H1 (cell line): ENCODE measurements at regions not wholly inside any gene's neighbourhood (a gene's known extent, or its start where the extent isn't known, plus 50 kb on each side); places are given as distances from the start of the nearest gene placed in this dataset.

ENCODE experiments used
- CTCF ChIA-PET: fragments of 300-600 bp; sonication (Branson Sonifier 250); formaldehyde crosslinking; loops from one replicate; lab custom pipeline; 2021; ENCODE audit not compliant: partially characterized antibody; lab: Charles Lee
- POLR2A ChIA-PET: fragments of 300-600 bp; sonication (Branson Sonifier 250); formaldehyde crosslinking; loops from one replicate; lab custom pipeline; 2021; ENCODE audit warnings: inconsistent platforms; ENCODE audit not compliant: partially characterized antibody; lab: Charles Lee
- DNase-seq, 2 experiments: peaks; one replicate each; pipeline versions ENCODE4 v3.0.0 to v3.0.0-alpha.2; 2010 to 2022; ENCODE audit warnings: low spot score in 2 of 2, low read depth in 1 of 2, mixed read lengths in 1 of 2
- FAIRE-seq: peaks from 2 replicates; lab custom pipeline; 2011; peaks lifted over from hg19 to GRCh38; lab: Jason Lieb, UNC
- H2AFZ ChIP-seq: 2 replicates; pipeline ENCODE4 v1.8.1; 2012; ENCODE audit warnings: low read length, inconsistent platforms
- H2AK5ac ChIP-seq: 2 replicates; pipeline ENCODE4 v1.6.1; 2013; ENCODE audit warnings: low read depth, low read length
- H2BK120ac ChIP-seq: replicated peaks from 2 replicates; pipeline ENCODE3; 2013; ENCODE audit warnings: low read depth, low read length, inconsistent platforms
- H2BK12ac ChIP-seq: 2 replicates; pipeline ENCODE4 v1.6.1; 2013; ENCODE audit warnings: low read depth, low read length
- H2BK15ac ChIP-seq: 2 replicates; pipeline ENCODE4 v1.6.1; 2013; ENCODE audit warnings: low read length
- H2BK20ac ChIP-seq: 2 replicates; pipeline ENCODE4 v1.6.1; 2013; ENCODE audit warnings: low read length
- H2BK5ac ChIP-seq: 2 replicates; pipeline ENCODE4 v1.6.1; 2013; ENCODE audit warnings: low read depth, low read length
- H3K14ac ChIP-seq: 2 replicates; pipeline ENCODE4 v1.6.1; 2013; ENCODE audit warnings: inconsistent platforms; ENCODE audit not compliant: insufficient read length
- H3K18ac ChIP-seq: 2 replicates; pipeline ENCODE4 v1.6.1; 2013; ENCODE audit warnings: low read length; ENCODE audit errors: extremely low read depth
- H3K23ac ChIP-seq: 2 replicates; pipeline ENCODE4 v1.6.1; 2013; ENCODE audit warnings: inconsistent platforms; ENCODE audit not compliant: insufficient read length
- H3K23me2 ChIP-seq: 2 replicates; pipeline ENCODE4 v1.6.1; 2013; ENCODE audit warnings: low read depth, low read length
- H3K27ac ChIP-seq: 2 replicates; pipeline ENCODE4 v1.6.1; 2011; ENCODE audit warnings: low read depth, low read length, inconsistent platforms
- H3K27me3 ChIP-seq, 4 experiments: replicated peaks in 1 of 4; 1 replicate in 1 of 4; 2 replicates in 3 of 4; pipeline versions ENCODE4 v1.6.1 to v1.8.1; 2011 to 2013; ENCODE audit warnings: low read length in 3 of 4, mild to moderate bottlenecking in 3 of 4, inconsistent platforms in 2 of 4, mixed read lengths in 2 of 4, moderate library complexity in 1 of 4; ENCODE audit not compliant: control insufficient read depth in 3 of 4, insufficient read depth in 3 of 4; ENCODE audit errors: extremely low read depth in 1 of 4
- H3K36me3 ChIP-seq, 4 experiments: 2 replicates each; pipeline versions ENCODE4 v1.6.1 to v1.8.1; 2011 to 2013; ENCODE audit warnings: mild to moderate bottlenecking in 4 of 4, low read length in 3 of 4, moderate library complexity in 2 of 4, control low read depth in 1 of 4, inconsistent platforms in 1 of 4; ENCODE audit not compliant: insufficient read depth in 4 of 4, control insufficient read depth in 2 of 4
- H3K4ac ChIP-seq: replicated peaks from 2 replicates; pipeline ENCODE3; 2013; ENCODE audit warnings: low read length, low read depth, mixed read lengths, inconsistent platforms; ENCODE audit not compliant: insufficient read length
- H3K4me1 ChIP-seq, 4 experiments: replicated peaks in 1 of 4; 1 replicate in 1 of 4; 2 replicates in 3 of 4; pipeline versions ENCODE4 v1.6.1 to v1.8.1; 2011 to 2013; ENCODE audit warnings: low read length in 3 of 4, inconsistent platforms in 2 of 4, mixed read lengths in 1 of 4; ENCODE audit not compliant: insufficient read depth in 4 of 4, control insufficient read depth in 3 of 4
- H3K4me2 ChIP-seq, 2 experiments: 2 replicates each; pipeline versions ENCODE4 v1.6.1 to v1.8.1; 2011 to 2013; ENCODE audit warnings: low read depth in 2 of 2, low read length in 2 of 2, control low read depth in 1 of 2, inconsistent platforms in 1 of 2, mild to moderate bottlenecking in 1 of 2; ENCODE audit not compliant: insufficient read depth in 1 of 2
- H3K4me3 ChIP-seq, 4 experiments: fragments of 200-600, 300-600 bp in 1 of 4; sonication (generic), shearing (Covaris generic), sonication (Bioruptor Twin) in 1 of 4; 2 replicates each; pipeline versions ENCODE4 v1.5.1 to v1.8.1; 2011 to 2016; ENCODE audit warnings: low read length in 4 of 4, low read depth in 3 of 4, control low read depth in 2 of 4, inconsistent platforms in 2 of 4, mild to moderate bottlenecking in 2 of 4, mixed read lengths in 1 of 4, moderate library complexity in 1 of 4; ENCODE audit not compliant: insufficient read depth in 2 of 4; ENCODE audit errors: extremely low read depth in 1 of 4
- H3K56ac ChIP-seq: replicated peaks from 2 replicates; pipeline ENCODE3; 2013; ENCODE audit warnings: low read depth, mild to moderate bottlenecking, mixed read lengths, low read length, inconsistent platforms; ENCODE audit not compliant: insufficient read length
- H3K79me1 ChIP-seq: 2 replicates; pipeline ENCODE4 v1.6.1; 2013; ENCODE audit warnings: low read depth, low read length, control low read depth
- H3K79me2 ChIP-seq, 2 experiments: 2 replicates each; pipeline versions ENCODE4 v1.6.1 to v1.8.1; 2012 to 2013; ENCODE audit warnings: low read length in 2 of 2, mild to moderate bottlenecking in 2 of 2, inconsistent platforms in 1 of 2; ENCODE audit not compliant: insufficient read depth in 2 of 2, control insufficient read depth in 1 of 2
- H3K9ac ChIP-seq, 4 experiments: replicated peaks in 1 of 4; 1 replicate in 1 of 4; 2 replicates in 3 of 4; pipeline versions ENCODE4 v1.6.1 to v1.8.1; 2011 to 2013; ENCODE audit warnings: low read depth in 3 of 4, low read length in 3 of 4, control low read depth in 2 of 4, mild to moderate bottlenecking in 2 of 4, moderate library complexity in 2 of 4, inconsistent platforms in 1 of 4; ENCODE audit errors: extremely low read depth in 1 of 4
- H3K9me3 ChIP-seq, 2 experiments: 2 replicates each; pipeline versions ENCODE4 v1.6.1 to v1.8.1; 2012 to 2013; ENCODE audit warnings: mild to moderate bottlenecking in 2 of 2, moderate library complexity in 2 of 2, control low read depth in 1 of 2, inconsistent platforms in 1 of 2, low read depth in 1 of 2, low read length in 1 of 2, mixed read lengths in 1 of 2; ENCODE audit not compliant: insufficient read depth in 2 of 2
- H4K20me1 ChIP-seq, 2 experiments: replicated peaks in 1 of 2; 2 replicates each; pipeline versions ENCODE3 to v1.8.1; 2011 to 2013; ENCODE audit warnings: inconsistent platforms in 2 of 2, low read length in 2 of 2, mild to moderate bottlenecking in 1 of 2; ENCODE audit not compliant: insufficient read depth in 2 of 2, control insufficient read depth in 1 of 2
- H4K5ac ChIP-seq: 2 replicates; pipeline ENCODE4 v1.6.1; 2013; ENCODE audit warnings: low read length, low read depth, mixed read lengths, inconsistent platforms; ENCODE audit not compliant: insufficient read length
- H4K8ac ChIP-seq: 2 replicates; pipeline ENCODE4 v1.8.0; 2013; ENCODE audit warnings: mild to moderate bottlenecking, moderate library complexity, low read length, inconsistent platforms; ENCODE audit not compliant: insufficient read depth; ENCODE audit errors: extremely low read depth
- H4K91ac ChIP-seq: replicated peaks from 2 replicates; pipeline ENCODE3; 2013; ENCODE audit warnings: low read length, mixed read lengths, inconsistent platforms; ENCODE audit not compliant: insufficient read length
- CEBPB ChIP-seq: IDR thresholded peaks from 2 replicates; pipeline ENCODE4 v1.6.1; 2012; ENCODE audit warnings: low read depth, low read length
- RAD21 ChIP-seq, 2 experiments: IDR thresholded peaks in 1 of 2; conservative IDR thresholded peaks in 1 of 2; 2 replicates each; pipeline ENCODE4 v1.6.1; 2011; ENCODE audit warnings: low read depth in 2 of 2, low read length in 2 of 2, improper control_type of control experiment in 1 of 2, inconsistent platforms in 1 of 2, mild to moderate bottlenecking in 1 of 2, moderate library complexity in 1 of 2
- WGBS, 2 experiments: shearing (Covaris generic) in 1 of 2; methylation state at CpG; one replicate each; pipeline versions ENCODE4 v1.1.6 to v1.1.7; 2013 to 2015; ENCODE audit warnings: low lambda C conversion rate in 2 of 2, mixed read lengths in 2 of 2, inconsistent platforms in 1 of 2, low coverage in 1 of 2, missing lambda C conversion rate in 1 of 2; ENCODE audit not compliant: insufficient replicate concordance in 2 of 2, insufficient coverage in 1 of 2, insufficient read length in 1 of 2; ENCODE audit errors: extremely low coverage in 1 of 2, missing lambda C conversion rate in 1 of 2; 5-methylcytosine and 5-hydroxymethylcytosine counted together
- TF ChIP-seq, protein P1 (sequence below), 3 experiments: IDR thresholded peaks; 1 replicate in 2 of 3; 2 replicates in 1 of 3; pipeline versions ENCODE4 v1.5.1 to v1.6.1; 2011; ENCODE audit warnings: low read length in 3 of 3, mild to moderate bottlenecking in 3 of 3, inconsistent platforms in 2 of 3, low read depth in 1 of 3, moderate library complexity in 1 of 3; ENCODE audit not compliant: insufficient read depth in 1 of 3; ENCODE audit errors: control extremely low read depth in 1 of 3

DNA sequence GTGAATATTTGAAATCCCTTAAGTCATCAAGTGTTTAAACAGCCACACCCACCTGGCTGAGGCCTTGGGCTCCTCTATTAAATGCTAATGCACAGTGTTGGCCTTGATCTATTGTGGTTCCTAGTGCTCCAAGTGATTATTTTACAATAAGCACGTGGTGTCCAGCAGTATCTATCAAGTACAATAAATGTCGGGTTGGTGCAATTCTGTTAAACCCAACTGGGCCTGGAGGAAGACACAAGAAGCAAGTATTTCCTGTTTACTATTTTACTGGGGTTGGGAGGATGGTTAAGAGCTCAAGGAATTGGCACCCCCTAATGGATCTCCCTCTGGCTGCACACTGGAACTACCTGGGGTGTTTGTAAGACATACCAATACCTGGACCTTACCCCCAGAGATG, 72.1 kb upstream of the HNF1B start:
- POLR2A ChIA-PET = no interaction called here
- no peak overlapping the region for H3K4me3 ChIP-seq

More for the DNA sequence above, 72.1 kb upstream of the HNF1B start:
- Histone ChIP-seq H4K5ac (no peak overlapping the region), H4K91ac (no peak overlapping the region), H3K4ac (no peak overlapping the region), H3K9ac (no peak overlapping the region), H2AFZ (no peak overlapping the region), H3K27me3 (no peaks in the 10 kb centered on the region), H3K79me2 (no peaks in the 10 kb centered on the region), H2AK5ac (no peak overlapping the region), H3K9me3 (no peaks in the 10 kb centered on the region), H2BK120ac (no peak overlapping the region), H3K18ac (no peak overlapping the region), H2BK5ac (no peak overlapping the region), H3K56ac (no peak overlapping the region), H3K14ac (no peak overlapping the region), H3K23ac (no peak overlapping the region), H3K79me1 (no peaks in the 10 kb centered on the region), H2BK20ac (no peak overlapping the region), H3K4me1 (no peaks in the 10 kb centered on the region), H4K8ac (no peak overlapping the region), H2BK15ac (no peak overlapping the region), H3K4me2 (no peak overlapping the region), H3K27ac (no peak overlapping the region), H4K20me1 (no peaks in the 10 kb centered on the region), H2BK12ac (no peak overlapping the region), H3K23me2 (no peaks in the 10 kb centered on the region), H3K36me3 (no peaks in the 10 kb centered on the region)
- no peak for DNase-seq
- no peak for FAIRE-seq
- TF ChIP-seq, protein P1, sequence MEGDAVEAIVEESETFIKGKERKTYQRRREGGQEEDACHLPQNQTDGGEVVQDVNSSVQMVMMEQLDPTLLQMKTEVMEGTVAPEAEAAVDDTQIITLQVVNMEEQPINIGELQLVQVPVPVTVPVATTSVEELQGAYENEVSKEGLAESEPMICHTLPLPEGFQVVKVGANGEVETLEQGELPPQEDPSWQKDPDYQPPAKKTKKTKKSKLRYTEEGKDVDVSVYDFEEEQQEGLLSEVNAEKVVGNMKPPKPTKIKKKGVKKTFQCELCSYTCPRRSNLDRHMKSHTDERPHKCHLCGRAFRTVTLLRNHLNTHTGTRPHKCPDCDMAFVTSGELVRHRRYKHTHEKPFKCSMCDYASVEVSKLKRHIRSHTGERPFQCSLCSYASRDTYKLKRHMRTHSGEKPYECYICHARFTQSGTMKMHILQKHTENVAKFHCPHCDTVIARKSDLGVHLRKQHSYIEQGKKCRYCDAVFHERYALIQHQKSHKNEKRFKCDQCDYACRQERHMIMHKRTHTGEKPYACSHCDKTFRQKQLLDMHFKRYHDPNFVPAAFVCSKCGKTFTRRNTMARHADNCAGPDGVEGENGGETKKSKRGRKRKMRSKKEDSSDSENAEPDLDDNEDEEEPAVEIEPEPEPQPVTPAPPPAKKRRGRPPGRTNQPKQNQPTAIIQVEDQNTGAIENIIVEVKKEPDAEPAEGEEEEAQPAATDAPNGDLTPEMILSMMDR (IDR thresholded peaks at IDR 0.05; ENCODE audit: control extremely low read depth in 1 of 3, insufficient read depth in 1 of 3, low read depth in 1 of 3, low read length in 3 of 3) = peak in 1 of 3 experiments; percentile 10; a peak in 2 of 4 replicates
- TF ChIP-seq RAD21 (IDR thresholded peaks at IDR 0.05 in 1 of 2, conservative IDR thresholded peaks at IDR 0.05 in 1 of 2; ENCODE audit: low read depth in 2 of 2, low read length in 2 of 2) (peak in 1 of 2 experiments; percentile 26; a peak in 1 of 4 replicates), CEBPB (no peak)
- 91% methylated on average over 2 of the region's 2 CpGs; no CpG with 5 or more reads in 1 of the 2 experiments for WGBS, 2 experiments
- CTCF ChIA-PET = interaction anchor here (0.6 to 2.8 kb wide), 27 partner anchors 9 to 1805 kb away, joined by 3 to 37 read pairs (median 4); no protein-coding TSS in a partner anchor
